SK-N-MC (cell line): ENCODE measurements at regions not wholly inside any gene's neighbourhood (a gene's known extent, or its start where the extent isn't known, plus 50 kb on each side); places are given as distances from the start of the nearest gene placed in this dataset.

Experiments
- EZH2 ChIP-seq: fragments of 200-600 bp; sonication (generic); IDR thresholded peaks from one replicate; pipeline ENCODE4 v1.6.1; 2017; ENCODE audit warnings: antibody characterized with exemption
- FOXP2 ChIP-seq: optimal IDR thresholded peaks from 2 replicates; pipeline ENCODE3; 2011; ENCODE audit warnings: mild to moderate bottlenecking, moderate library complexity; ENCODE audit not compliant: insufficient read depth; ENCODE audit errors: extremely low read length, control extremely low read depth
- POLR2AphosphoS5 ChIP-seq: IDR thresholded peaks from 2 replicates; pipeline ENCODE4 v1.6.1; 2012; ENCODE audit warnings: mild to moderate bottlenecking, low read depth, low read length, borderline replicate concordance

GRCh38 chrX:34809096-34809495 lies 133.5 kb upstream of the FAM47B start:
- no peak for TF ChIP-seq EZH2
- no peak for TF ChIP-seq POLR2AphosphoS5
- TF ChIP-seq FOXP2: no peak
